ENCODE measurements at regions not wholly inside any gene's neighbourhood (a gene's known extent, or its start where the extent isn't known, plus 50 kb on each side); places are given as distances from the start of the nearest gene placed in this dataset.

- no peak for DNase-seq (ENCODE audit: low read depth, low spot score)
Observed at GRCh38 chr2:234339501-234339900, 157.4 kb downstream of the ARL4C start.

DNA sequence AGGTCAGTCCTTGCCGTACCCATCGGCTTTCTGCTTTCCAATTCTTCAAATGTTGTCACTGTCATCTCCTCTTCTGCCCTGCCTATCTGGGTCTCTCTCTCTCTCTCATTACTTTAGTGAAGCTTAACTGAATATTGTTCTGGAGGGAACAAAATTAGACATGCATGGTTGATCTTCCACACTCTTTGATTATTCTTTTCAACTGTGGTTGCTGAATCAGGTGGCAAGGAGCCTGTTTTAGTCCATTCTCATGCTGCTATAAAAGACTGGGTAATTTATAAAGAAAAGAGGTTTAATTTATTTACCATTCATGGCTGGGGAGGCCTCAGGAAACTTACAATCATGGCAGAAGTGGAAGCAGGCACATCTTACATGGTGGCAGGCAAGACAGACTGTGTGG lies 157.9 kb downstream of the ARL4C start:
- no peak for DNase-seq (ENCODE audit: low read depth, low spot score)

DNA sequence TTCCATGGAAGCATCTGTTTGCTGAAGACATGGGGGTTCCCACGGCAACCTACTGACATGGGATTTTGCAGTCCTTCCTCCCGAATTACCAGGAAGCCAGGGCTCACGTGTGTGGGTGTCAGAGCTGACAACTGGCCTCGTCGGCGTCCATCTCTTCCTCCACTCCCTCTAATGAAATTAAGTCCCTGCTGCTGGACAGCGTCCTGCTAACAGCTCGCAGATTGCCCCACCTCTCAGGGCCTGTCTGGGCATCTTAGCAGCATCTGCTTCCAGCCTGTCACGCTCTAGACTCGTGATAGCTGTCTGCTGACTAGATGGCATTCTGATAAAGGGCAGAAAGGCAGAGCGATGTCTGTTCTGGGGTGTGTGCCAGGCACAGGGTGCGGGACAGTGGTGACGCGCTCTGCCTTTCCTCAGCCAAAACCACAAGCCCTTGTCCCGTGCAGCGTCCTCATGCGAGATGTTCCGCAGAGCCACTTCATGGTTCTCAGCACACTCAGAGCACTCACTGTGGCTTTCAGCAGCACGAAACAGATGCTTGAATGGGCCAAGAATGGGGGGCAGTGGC lies 161.1 kb downstream of the ARL4C start:
- no peak for DNase-seq (ENCODE audit: low read depth, low spot score)

- DNase-seq (ENCODE audit: low read depth, low spot score): no peak
Observed at GRCh38 chr2:234334756-234335155, 162.1 kb downstream of the ARL4C start.

DNA sequence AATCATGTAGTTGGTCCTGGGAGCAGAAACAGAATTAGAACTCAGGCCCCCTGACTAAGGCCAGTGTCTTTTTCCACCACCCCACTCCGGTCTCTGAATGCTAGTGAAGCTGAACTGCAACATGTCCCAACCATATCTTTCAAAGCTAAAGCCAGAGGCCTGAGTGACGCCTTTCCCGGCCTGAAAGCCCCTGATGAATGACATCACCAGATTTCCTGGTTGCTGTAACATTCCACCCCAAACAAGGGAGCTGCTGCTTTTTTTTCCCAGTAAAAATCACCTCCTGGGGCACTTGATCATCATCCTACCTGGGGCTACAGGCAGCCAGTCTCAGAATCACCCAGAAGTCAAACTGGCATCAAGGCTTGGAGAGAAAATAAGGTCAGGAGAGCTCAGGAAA lies 162.7 kb downstream of the ARL4C start:
- no peak for DNase-seq (ENCODE audit: low read depth, low spot score)

- DNase-seq (ENCODE audit: low read depth, low spot score): no peak
Observed at GRCh38 chr2:234333168-234334130, 163.4 kb downstream of the ARL4C start.

- no peak for DNase-seq (ENCODE audit: low read depth, low spot score)
Observed at GRCh38 chr2:234331966-234332365, 164.9 kb downstream of the ARL4C start.

DNA sequence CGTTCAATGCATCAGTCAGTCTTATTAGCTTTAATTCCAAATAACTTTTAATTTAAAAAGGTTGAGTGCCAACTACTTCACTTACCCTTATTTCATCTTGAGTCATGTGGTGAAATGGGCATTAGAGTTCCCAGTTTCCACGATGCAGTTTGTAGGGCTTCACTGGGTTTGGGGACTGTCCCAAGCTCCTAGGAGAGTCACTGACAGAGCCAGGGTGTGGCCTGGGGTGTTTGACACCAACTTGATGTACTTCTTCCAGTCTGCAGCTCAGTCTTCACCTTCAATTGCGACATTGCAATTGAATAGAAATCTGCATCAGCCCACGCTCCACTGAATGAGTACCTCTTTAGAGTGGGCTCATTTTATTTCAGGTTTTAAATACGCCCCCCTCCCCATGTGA lies 165.3 kb downstream of the ARL4C start:
- DNase-seq (ENCODE audit: low read depth, low spot score): no peak

DNA sequence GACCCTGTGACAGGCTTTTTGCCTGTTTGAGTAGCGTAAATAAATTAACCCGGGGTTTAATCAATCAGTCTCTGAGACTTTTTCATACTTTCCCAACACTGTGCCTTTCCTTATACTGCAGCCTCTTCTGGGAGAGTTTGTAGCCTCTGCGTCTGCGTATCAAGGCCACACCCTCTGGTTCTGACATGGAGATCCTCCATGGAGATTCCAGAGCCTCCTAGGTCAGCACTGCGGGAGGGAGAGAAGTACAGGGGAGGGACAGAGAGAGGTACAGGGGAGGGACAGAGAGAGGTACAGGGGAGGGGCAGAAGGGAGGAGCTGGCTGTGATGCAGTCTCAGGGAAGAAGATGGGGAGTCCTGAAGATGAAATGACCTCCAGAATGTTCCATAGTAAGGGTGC lies 166.0 kb downstream of the ARL4C start:
- no peak for DNase-seq (ENCODE audit: low read depth, low spot score)

DNA sequence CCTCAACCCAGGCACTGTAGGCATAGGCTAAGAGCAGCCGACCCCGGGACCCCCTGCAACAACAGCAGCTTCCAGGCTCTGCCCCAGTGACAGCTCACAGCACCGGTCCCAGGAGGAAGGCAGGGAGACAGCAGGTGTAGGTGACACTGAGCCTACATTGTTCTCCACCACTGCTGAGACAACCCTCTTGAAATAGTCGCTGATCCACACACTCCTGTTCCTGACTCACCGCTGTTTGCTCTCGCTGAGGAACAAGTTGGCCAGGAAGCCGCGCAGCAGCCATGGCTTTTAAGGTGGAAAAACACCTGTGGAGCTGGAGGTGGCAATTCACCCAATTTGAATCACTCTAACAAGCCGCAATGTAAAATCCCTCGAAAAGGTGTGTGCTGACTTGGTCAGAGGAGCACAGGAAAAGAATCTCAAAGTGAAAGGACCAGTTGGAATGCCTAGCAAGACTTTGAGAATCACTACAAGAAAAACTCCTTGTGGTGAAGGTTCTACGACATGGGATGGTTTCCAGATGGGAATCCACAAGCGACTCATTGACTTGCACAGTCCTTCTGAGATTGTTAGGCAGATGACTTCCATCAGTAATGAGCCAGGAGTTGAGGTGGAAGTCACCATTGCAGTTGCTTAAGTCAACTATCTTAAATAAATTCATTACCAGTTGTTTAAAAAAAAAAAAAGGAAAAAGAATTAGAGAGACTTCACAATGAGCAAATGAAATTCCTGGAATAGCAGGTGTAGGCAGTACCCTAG lies 167.5 kb downstream of the ARL4C start:
- no peak for DNase-seq (ENCODE audit: low read depth, low spot score)

DNA sequence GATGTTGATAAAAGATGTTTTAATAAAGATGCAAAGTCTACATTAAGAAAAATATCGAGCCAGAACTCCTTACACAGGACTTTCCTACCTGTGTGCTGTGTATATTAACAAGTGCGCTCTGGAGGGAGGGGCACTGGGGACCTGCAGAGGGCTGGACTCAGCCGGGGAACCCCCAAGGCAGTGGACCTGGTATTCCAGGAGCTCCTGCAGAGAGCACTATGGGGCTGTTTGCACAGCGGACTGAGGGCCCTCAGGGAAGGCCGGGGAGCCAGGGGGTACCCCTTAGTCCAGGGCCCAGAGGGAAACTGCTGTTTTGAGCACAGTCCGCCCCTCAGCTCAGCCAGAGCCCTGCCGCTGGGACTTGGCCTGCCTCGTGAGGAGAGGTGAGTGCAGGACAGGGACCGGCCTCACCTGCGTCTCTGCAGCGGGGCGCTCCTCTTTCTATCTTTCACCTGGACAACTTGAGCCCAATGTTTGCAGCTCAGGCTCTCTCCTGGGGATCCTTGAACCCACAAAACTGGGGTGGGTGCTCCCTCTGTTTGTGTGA lies 168.4 kb downstream of the ARL4C start:
- DNase-seq (ENCODE audit: low read depth, low spot score): no peak

DNA sequence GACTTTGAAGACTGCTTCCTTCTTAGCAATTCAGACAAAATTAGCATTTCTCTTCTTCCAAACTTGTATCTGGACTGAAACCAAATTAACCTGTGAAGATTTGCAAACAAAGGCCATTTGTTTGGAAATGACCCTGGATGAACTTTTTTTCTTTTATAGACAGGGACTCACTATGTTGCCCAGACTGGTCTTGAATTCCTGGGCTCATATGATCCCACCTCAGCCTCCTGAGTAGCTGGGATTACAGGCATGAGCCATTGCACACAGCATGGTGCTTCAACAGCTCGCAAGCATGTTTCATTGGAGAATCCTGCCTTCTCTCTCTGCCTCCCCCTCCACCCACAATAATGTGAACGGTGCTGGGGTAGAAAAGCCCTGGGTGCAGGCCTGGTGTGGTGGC lies 170.2 kb downstream of the ARL4C start:
- DNase-seq (ENCODE audit: low read depth, low spot score): no peak

DNA sequence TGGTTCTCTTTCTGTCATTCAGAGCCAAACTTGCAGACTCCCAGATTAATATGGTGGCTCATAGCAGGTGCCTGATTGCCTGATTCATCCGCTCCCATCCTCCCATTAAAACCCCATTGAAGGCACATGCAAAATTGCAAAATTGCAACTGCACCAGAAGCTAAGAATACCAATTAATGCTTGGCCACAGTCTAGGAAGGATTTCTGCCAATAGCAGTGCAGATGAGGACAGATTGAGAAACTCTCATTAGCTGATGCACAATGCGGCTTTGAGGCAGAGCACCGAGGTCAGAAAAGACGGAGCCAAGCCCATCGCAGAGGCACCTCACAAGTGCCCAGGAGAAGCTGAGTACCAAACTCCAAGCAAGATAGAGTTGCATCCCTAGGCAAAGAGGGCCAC lies 172.8 kb downstream of the ARL4C start:
- DNase-seq (ENCODE audit: low read depth, low spot score): no peak

GRCh38 chr2:234322766-234323465 lies 174.0 kb downstream of the ARL4C start:
- no peak for DNase-seq (ENCODE audit: low read depth, low spot score)

GRCh38 chr2:234320066-234320465 lies 176.8 kb downstream of the ARL4C start:
- no peak for DNase-seq (ENCODE audit: low read depth, low spot score)

DNA sequence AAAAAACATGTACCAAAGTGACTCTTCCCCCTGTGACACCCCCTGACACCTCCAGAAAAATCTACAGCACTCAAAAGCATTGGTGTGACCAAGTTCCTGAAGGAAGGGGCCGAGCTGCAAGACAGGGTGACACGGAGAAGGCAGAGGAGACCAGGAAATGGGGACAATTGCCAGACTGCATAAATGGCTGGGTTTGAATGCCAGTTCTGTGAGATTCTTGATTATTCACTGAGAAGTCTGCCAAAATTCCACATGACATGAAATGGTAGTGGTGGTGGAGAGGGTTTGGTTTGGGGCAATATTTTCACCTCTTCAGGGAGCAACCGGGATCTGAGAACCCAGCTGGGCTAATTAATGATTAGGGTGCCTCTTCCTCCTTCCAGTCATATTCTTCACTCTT lies 178.5 kb downstream of the ARL4C start:
- no peak for DNase-seq (ENCODE audit: low read depth, low spot score)

DNA sequence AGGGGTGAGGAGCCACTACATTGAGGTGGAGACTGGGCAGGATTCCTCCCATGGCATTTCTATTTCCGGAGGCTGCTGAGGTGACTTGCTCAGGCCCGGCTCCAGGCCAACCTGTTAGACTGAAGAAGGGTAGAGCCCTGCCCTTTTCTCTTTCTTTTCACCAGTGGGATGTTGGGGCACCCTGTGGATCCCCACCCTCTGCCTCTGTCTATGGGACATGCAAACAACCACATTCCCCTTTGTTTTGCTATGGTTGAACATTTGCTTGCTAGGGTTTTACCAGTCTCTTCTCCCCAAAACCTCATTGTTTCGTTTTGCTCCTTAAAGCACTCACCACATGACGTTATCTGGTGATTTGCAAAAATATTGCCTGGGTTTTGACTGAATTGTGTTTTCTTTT lies 183.3 kb downstream of the ARL4C start:
- DNase-seq (ENCODE audit: low read depth, low spot score): no peak

DNA sequence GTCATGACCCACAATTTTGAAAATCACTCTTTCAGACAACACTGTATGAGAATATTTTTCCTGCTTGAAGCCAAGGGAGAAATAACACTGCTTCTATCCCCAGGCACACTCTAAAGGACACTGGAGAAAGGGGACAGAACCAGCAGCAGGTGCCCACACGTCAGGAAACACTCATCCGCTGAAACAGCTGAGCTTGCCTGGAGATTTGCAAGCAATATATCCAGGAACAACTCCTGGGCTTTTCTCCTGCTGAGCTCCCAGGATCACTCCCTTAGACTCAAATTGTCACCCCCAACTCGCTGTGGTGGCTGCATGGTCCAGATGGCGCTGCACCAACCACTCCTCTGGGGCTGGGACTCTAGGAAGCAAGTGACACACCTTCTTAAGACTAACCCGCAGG lies 186.7 kb downstream of the ARL4C start:
- no peak for DNase-seq (ENCODE audit: low read depth, low spot score)

DNA sequence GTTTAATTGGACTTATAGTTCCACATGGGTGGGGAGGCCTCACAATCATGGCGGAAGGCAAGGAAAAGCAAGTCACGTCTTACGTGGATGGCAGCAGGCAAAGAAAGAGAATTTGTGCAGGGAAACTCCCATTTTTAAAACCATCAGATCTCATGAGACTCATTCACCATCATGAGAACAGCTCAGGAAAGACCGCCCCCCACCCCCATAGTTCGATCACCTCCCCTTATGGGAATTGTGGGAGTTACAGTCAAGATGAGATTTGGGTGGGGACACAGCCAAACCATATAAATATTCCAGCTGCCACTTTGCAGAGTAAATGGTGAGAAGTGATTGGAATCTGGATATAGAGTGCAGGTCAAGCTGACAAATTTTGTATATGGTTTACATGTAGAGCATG lies 187.4 kb downstream of the ARL4C start:
- no peak for DNase-seq (ENCODE audit: low read depth, low spot score)

GRCh38 chr2:234308813-234309195 lies 188.1 kb downstream of the ARL4C start:
- no peak for DNase-seq (ENCODE audit: low read depth, low spot score)

DNA sequence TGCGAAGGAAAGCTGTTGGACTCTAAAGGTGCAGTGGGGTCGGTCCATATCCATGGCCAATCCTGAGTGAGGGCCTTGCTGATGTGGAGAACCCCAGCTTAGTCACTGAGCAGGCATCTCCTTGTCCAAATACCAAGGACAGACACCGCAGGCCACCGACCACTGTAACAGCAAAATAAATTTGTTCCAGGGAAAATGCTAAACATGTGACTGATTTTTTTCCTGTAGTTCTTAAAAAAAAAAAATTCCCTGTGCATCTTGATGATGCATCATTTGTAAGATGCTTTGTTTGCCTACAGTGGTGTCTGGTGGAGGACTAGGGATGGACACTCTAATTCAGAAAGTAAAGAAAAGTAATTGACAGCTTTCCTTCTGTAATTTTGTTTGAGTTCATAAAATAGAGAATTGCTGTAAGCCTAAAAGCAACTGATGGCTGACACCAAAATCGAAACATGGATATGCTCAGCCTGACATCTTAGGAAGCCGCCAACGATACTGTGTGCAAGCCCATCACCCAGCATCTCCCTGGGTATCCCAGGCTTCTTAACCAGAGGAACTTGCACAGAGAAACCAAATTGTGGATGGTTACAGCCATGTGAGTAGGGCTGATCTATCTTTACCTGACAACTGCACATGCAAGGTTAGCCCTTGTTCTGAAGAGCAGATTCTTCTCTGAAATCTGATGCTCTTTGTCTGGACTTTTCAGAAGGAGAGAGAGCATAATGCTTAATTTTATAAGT lies 188.6 kb downstream of the ARL4C start:
- no peak for DNase-seq (ENCODE audit: low read depth, low spot score)

Measured in smooth muscle cell of the brain vasculature (primary cell).